GOT3 (cell line): ENCODE measurements at regions not wholly inside any gene's neighbourhood (a gene's known extent, or its start where the extent isn't known, plus 50 kb on each side); places are given as distances from the start of the nearest gene placed in this dataset.
"Not testable (repeated sequence)": the region's sequence is repeated elsewhere in the genome, so short reads cannot be mapped to it uniquely, and the experiment has no call there.

Experiments used
- DNase-seq: peaks from one replicate; lab custom pipeline; 2025; ENCODE audit warnings: mixed read lengths; lab: John Stamatoyannopoulos, UW

DNA sequence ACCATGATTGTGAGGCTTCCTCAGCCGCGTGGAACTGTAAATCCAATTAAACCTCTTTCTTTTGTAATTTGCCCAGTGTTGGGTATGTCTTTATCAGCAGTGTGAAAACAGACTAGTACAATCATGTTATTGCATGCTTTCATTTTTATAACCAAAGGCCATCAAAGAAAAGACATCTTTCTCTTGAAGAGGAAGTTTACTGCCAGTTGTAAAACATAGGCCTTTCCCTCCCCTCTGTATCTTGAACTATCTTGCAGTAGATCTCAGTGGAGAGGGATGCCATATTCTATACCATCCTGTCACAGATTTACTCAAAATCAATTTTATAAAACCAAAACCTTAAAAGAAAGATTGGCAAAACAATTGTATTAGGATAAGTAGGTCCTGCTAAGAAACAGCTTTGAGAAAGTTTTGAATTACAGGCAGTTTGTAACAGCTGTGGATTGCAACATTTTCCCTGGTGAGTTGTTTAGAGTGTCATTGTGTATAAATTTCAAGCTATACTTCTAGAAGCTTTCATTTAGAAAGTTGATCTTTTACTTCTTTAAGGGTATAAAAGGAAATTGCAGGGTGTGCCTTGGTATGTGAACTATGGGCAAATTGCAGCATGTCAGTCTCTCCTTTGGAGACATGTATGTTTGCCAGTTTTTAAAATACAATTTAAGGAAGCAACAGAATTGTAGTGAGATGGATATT, 128.0 kb downstream of the ATP23 start:
- DNase-seq, result no peak

DNA sequence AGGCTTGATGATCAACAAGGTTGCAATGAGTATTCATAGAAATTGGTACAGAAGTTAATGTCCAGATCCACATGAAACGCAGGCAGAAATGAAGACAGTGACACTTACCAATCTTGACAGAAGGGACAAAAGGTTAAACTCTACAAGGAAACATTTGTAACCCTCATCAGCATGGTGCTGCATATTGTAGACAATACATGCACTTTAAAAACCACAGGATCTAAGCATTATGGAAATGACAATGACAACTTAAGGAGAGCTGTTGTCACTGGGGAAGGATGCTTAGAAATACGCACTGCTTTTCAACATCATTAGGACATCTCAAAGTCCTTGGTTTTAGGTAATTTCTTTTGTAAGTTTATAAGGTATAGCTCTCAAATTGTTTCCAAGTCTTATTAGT, 130.6 kb downstream of the ATP23 start:
- no peak for DNase-seq

DNA sequence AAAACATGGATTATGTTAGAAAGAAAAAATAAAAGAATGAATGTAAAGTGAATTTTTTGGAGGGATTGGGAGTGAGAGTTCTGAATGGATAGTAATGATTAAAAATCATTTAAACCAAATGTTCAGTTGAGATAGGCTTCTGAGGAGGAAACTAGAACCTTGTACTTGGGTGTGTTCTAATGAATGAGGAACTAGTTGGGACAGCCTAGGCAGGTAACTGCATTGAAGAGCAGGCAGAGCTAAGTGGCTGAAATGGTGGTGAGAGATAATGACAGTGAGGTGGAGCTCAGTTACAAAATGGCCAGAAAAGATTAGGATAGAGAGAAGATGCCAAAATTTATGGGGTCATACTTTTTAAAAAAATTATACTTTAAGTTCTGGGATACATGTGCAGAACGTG, 132.9 kb downstream of the ATP23 start:
- no peak for DNase-seq

- no peak for DNase-seq
These were observed 138.4 kb downstream of the ATP23 start for GRCh38 chr12:58079806-58080205.

DNA sequence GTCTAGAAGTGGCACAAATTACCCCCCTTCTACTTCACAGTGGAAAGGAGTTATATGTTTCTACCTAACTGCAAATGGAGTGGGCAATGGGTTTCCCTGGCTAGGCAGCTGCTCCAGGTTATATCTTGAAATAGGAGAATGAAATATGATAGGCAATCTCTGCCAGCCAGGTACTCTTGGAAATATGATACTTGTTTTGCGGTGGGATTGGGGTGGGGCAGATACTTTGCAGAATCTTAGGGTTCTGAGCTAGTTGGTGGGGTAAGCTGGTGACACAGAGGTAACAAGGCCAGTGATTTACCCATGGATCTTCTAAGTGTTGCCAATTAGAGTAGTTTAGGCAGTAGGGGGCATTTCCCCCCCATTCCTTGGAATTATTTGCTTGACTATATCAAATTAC, 140.1 kb downstream of the ATP23 start:
- DNase-seq, result no peak

GRCh38 chr12:58082996-58083395, 141.6 kb downstream of the ATP23 start:
- no peak for DNase-seq

DNA sequence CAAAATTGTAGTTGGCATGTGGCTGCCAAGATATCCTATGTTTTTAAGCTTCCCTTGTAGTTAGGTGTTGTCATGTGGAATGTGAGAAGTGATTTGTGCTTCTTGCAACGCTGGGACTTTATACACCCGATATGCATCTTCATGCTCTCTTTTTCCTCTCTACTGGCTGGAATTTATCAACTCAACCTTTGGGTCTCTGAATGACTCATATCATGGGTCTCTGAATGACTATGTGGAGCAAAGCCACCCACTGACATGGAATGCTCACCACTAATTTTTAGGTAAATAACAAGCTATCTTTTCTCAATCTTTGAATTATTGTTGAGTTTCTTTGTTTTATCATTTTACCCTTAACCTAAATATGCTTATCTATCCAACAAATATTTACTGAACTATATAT, 144.6 kb downstream of the ATP23 start:
- no peak for DNase-seq

- no peak for DNase-seq
These were observed 145.6 kb downstream of the ATP23 start for GRCh38 chr12:58086930-58087329.

DNA sequence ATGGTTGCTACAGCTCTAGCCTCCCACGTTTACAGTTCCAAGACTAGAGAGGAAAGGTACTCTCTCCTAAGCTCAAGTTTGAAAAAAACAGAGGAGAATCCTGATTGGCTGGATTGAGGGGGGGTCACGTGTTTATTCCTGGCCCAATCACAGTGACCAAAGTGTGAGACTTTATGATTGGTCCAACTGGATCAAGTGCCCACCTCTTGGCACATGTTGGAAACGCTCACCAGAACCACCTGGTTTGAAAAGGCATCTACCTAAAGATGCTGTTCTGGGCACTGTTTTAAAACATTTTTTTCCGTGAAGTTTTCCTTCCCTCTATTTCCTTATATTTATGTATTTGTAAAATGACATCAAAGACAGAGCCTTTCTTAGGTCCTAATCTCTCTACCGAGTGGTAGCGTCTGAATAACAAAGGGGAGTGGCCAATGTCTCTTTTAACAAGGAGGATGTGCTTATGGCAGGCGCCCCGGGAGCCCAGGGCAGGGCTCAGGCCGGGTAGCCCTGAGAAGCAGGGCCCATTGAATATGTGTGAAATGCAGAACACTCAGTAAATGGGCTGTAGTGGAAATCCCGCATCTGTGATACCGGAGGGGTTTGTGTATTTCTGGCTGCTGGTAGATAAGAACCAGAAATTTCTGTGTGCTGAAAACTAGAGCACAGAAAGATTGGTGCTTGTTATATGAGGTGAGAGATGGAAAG, 146.2 kb downstream of the ATP23 start:
- DNase-seq, result no peak

DNA sequence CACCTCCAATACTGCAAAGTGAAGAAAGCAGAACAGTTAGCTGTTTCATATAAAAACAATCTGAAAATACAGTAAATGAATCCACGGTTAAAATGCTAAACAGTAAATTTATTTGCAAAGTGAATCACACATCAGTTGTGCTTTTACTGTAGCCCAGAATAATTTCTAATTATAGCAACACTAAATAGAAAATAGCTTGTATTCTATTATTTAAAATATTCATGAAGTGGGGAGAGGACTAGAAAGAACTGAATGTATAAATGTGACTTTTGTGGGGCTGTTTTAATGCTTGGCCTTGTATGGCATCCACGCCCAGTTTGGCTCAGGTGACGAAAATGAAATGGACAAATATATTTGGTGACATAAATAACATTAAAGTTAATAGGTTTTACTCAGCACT, 148.2 kb downstream of the ATP23 start:
- DNase-seq, result no peak

DNA sequence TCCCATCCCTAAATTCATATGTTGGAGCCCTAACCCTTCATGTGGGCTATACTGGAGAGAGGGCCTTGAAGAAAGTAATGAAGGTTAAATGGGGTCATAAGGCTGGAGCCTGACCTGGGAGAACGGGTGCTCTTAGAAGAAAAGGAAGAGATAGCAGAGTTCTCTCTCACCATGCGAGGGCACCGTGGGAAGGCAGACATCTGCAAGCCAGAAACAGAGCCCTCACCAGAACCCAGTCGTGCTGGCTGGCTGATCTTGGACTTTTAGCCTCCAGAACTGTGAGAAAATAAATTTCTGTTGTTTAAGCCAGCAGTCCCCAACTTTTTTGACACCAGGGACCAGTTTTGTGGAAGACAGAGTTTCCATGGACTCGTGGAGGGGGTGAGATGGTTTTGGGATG, 149.3 kb downstream of the ATP23 start:
- DNase-seq, result no peak

GRCh38 chr12:58095002-58095401, 153.6 kb downstream of the ATP23 start:
- no peak for DNase-seq

DNA sequence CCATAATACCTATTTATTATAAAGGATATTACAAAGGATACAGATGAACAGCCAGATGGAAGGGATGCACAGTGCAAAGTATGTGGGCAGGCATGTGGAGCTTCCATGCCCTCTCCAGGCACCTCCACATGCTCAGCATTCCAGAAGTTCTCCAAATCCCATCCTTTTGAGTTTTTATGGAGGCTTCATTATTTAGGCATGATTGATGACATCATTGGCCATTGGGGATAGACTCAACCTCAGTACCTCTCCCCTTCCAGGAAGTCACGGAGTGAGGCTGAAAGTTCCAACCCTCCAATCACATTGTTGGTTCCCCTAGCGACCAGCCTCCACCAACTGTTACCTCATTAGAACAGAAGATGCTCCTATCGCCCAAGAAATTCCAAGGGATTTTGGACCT, 156.4 kb downstream of the ATP23 start:
- DNase-seq, result no peak

DNA sequence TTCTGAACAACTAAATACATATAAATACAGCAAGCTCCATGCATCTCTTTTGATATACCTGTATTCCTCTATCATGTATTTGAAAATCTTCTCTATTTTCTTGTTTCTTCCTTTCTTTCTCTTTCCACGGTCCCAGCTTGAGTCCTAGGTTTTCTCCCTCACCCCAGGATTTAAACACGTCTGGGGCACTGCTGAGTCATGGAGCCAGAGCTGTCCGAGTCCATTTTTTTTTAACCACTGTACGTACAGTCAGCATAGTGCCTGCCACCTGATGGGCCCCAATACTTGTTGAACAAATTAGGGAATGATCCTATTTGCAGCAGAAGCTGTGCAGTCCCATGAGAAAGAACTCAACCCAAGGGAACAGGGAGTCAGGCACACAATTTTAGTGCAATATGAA, 158.1 kb downstream of the ATP23 start:
- no peak for DNase-seq

DNA sequence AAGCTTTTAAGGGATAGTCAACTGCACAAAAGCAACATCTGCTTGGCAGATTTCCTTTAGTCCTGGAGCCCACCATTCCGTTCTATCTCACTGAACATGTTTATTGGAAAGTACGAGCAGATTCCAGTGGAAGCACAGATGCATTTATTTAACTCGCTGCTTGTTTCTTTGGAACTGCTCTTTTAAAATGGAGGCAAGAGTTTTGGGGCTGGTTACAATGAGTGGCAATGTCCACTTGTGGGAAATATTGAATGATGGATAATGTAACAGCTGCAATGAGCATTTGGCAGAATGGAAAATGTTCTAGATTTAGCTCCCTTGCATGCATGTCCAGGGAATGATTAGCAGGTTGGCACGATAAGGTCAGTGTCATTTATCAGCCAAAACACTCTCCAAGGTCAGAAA, 163.0 kb downstream of the ATP23 start:
- DNase-seq, result no peak

- no peak for DNase-seq
These were observed 164.1 kb downstream of the ATP23 start for GRCh38 chr12:58105225-58106119.

DNA sequence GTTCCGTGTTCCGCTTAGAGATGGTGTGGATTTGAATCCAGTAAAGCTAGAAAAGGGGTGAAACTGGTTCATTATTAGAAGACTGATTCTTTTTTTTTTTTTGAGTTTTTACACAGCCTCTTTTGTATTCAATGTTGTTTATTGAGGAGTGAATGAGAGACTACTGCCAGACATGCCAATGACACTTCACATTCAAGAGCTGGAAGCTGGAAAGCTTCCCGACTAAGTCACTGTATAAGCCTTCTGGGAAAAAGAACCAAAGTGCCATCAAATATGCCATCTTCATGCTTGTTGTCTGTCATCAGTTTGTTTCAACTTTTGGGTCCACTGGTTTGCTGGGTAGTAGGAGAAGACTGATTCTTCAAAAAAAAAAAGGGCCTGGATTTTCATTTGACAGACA, 164.8 kb downstream of the ATP23 start:
- no peak for DNase-seq

DNA sequence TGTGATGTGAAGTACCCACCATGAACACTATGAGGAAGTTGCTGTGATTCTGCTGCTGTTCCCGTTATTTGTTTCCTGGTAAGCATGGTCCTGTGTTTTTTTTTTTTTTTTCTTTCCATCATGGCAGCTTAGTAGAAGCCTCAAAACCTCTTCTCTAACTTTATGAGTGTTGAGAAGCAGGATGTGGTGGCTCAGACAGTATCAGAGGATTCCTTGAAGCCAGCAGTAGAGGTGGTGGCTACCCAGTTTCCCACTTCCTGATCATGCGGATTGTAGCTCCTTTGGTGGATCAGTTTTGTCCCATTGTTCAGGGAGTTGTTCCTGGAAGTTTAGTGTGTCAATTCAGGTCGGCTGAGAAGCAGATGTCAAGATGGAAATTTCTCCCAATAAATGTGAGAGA, 175.8 kb downstream of the ATP23 start:
- DNase-seq, result no peak

DNA sequence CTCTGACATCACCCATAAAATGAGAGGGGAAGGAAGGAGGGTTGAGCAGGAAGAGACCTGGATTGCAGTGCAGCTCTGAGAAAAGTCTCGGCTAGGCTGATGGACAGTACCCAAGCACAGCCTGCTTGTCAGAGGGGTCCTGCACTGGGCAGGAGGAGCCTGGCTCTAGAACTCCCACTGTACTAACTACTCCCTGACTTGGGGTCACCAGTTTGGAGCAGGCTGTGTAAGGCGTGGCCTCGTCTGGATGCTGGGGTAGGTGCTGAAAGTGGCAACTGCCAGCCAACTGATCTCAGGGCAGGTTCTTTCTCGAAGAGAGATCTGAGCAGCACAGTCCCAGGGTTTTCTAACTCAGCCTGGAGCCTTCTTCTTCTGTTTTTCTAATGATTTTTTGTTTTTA, 176.3 kb downstream of the ATP23 start:
- no peak for DNase-seq

- not testable (repeated sequence) for DNase-seq
These were observed 184.4 kb downstream of the ATP23 start for GRCh38 chr12:58125761-58126160.

GRCh38 chr12:58131986-58132755, 190.8 kb downstream of the ATP23 start:
- DNase-seq, result no peak

DNA sequence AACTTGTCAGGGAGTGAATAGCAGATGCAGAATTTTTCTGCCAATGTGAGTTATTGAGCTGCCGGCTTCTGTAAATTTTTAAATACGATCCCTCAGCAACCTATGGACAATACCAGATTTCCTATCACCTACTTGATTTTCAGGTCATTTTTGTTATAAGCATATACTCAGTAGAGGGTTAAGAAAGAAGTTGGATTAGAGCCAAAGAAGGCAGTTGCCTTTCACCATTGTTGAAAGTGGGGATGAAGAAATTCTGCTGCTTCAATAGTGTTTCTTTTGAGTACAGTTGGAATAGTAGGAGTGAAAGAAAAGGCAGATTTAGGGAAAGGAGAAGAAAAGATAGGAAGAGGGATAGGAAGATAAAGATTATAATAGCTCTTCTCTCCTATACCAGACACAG, 197.1 kb downstream of the ATP23 start:
- DNase-seq, result no peak
